DND-41 (cell line): ENCODE measurements at regions not wholly inside any gene's neighbourhood (a gene's known extent, or its start where the extent isn't known, plus 50 kb on each side); places are given as distances from the start of the nearest gene placed in this dataset.

Source experiments
- ATAC-seq: fragments of 200-7000 bp; cut with Tn5 transposase; 3 replicates; pipeline ENCODE4 v1.9.1; 2021; ENCODE audit warnings: low read depth; ENCODE audit not compliant: insufficient read depth
- DNase-seq: peaks from one replicate; pipeline ENCODE4 v3.0.0-alpha.2; 2020
- H2AFZ ChIP-seq: 2 replicates; pipeline ENCODE4 v1.6.0; 2012; ENCODE audit warnings: low read depth, low read length
- H3K27ac ChIP-seq: 2 replicates; pipeline ENCODE4 v1.5.1; 2012; ENCODE audit warnings: low read length, inconsistent platforms
- H3K27me3 ChIP-seq: fragments of 200-600 bp; sonication (generic); 2 replicates; pipeline ENCODE4 v1.6.0; 2012; ENCODE audit warnings: low read length, mild to moderate bottlenecking, inconsistent platforms; ENCODE audit not compliant: insufficient read depth, poor library complexity
- H3K36me3 ChIP-seq: 2 replicates; pipeline ENCODE4 v1.5.1; 2012; ENCODE audit warnings: low read length, inconsistent platforms; ENCODE audit not compliant: insufficient read depth
- H3K4me1 ChIP-seq: 2 replicates; pipeline ENCODE4 v1.5.1; 2012; ENCODE audit warnings: mild to moderate bottlenecking, low read length; ENCODE audit not compliant: insufficient read depth
- H3K4me2 ChIP-seq: 2 replicates; pipeline ENCODE4 v1.6.0; 2012; ENCODE audit warnings: mild to moderate bottlenecking, moderate library complexity, low read length, inconsistent platforms; ENCODE audit not compliant: insufficient read depth
- H3K4me3 ChIP-seq, 2 experiments: fragments of 200-600 bp in 1 of 2; shearing (Covaris generic) in 1 of 2; 2 replicates each; pipeline ENCODE4 v1.5.1; 2012 to 2016; ENCODE audit warnings: inconsistent platforms in 2 of 2, low read length in 2 of 2, mild to moderate bottlenecking in 2 of 2, low read depth in 1 of 2, moderate library complexity in 1 of 2
- H3K79me2 ChIP-seq: 2 replicates; pipeline ENCODE4 v1.6.0; 2012; ENCODE audit warnings: low read length, inconsistent platforms; ENCODE audit not compliant: insufficient read depth
- H3K9ac ChIP-seq: 2 replicates; pipeline ENCODE4 v1.6.0; 2012; ENCODE audit warnings: low read depth, mild to moderate bottlenecking, inconsistent platforms, low read length, moderate library complexity
- H3K9me3 ChIP-seq: 2 replicates; pipeline ENCODE4 v1.5.1; 2012; ENCODE audit warnings: low read length, moderate library complexity, mild to moderate bottlenecking, inconsistent platforms; ENCODE audit not compliant: insufficient read depth, severe bottlenecking
- H4K20me1 ChIP-seq: 2 replicates; pipeline ENCODE4 v1.6.0; 2012; ENCODE audit warnings: low read length; ENCODE audit not compliant: insufficient read depth
- EZH2 ChIP-seq: IDR thresholded peaks from 3 replicates; pipeline ENCODE4 v1.6.1; 2012; ENCODE audit warnings: borderline replicate concordance, low read depth, mild to moderate bottlenecking, moderate library complexity, low read length, inconsistent platforms; ENCODE audit not compliant: severe bottlenecking
- TF ChIP-seq, protein P1 (sequence below): IDR thresholded peaks from 2 replicates; pipeline ENCODE4 v1.5.1; 2012; ENCODE audit warnings: borderline replicate concordance, low read length, moderate library complexity, mild to moderate bottlenecking; ENCODE audit not compliant: poor library complexity, severe bottlenecking; ENCODE audit errors: extremely low read depth

DNA sequence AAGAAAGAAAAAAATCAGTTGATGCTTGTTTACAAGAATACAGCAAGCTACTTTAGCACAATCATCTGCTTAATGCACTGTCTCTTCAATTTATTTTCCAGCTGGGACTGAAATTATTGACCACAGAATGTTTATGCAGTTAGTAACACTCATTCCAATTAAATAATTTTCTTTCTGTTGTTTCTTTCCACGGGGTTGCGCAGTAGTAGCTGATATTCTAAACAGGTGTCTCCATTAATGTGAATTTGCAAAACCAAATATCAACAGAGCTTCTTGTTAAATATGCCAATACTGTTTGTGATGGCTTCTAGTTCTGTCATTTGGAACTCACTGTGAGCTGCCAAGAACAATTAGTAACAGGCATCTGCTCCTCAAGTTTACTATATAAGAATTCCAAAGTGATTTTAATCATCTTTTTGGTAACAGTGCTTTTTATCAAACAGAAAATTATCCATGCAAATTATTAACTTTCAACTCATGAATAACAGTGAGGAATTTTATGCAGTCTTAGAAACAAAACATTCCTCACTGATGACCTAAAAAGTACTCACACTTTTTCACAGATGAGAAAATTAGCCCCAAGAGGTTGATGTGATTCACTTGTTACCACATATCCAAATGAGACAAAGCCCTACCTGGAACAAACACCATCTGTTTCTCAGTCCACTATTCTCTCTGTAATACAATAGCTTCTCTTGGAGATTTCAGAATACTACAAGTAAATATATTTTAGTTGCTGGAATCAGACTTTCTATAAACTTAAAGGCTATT, 567.6 kb upstream of the RGMB start:
- no peaks in the 10 kb centered on the region for H3K9me3 ChIP-seq
- H3K27me3 ChIP-seq: no peaks in the 10 kb centered on the region
- no peaks in the 10 kb centered on the region for H3K36me3 ChIP-seq
- H3K4me3 ChIP-seq: no peak overlapping the region
- H3K79me2 ChIP-seq: no peaks in the 10 kb centered on the region
- H3K27ac ChIP-seq: no peak overlapping the region
- DNase-seq (no peak), ATAC-seq (no peak)
- H2AFZ ChIP-seq: no peak overlapping the region
- H3K4me2 ChIP-seq: no peak overlapping the region
- TF ChIP-seq, protein P1, sequence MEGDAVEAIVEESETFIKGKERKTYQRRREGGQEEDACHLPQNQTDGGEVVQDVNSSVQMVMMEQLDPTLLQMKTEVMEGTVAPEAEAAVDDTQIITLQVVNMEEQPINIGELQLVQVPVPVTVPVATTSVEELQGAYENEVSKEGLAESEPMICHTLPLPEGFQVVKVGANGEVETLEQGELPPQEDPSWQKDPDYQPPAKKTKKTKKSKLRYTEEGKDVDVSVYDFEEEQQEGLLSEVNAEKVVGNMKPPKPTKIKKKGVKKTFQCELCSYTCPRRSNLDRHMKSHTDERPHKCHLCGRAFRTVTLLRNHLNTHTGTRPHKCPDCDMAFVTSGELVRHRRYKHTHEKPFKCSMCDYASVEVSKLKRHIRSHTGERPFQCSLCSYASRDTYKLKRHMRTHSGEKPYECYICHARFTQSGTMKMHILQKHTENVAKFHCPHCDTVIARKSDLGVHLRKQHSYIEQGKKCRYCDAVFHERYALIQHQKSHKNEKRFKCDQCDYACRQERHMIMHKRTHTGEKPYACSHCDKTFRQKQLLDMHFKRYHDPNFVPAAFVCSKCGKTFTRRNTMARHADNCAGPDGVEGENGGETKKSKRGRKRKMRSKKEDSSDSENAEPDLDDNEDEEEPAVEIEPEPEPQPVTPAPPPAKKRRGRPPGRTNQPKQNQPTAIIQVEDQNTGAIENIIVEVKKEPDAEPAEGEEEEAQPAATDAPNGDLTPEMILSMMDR: no peak
- no peak for TF ChIP-seq EZH2
- H3K9ac ChIP-seq: no peak overlapping the region
- no peaks in the 10 kb centered on the region for H4K20me1 ChIP-seq
- H3K4me1 ChIP-seq: no peaks in the 10 kb centered on the region

DNA sequence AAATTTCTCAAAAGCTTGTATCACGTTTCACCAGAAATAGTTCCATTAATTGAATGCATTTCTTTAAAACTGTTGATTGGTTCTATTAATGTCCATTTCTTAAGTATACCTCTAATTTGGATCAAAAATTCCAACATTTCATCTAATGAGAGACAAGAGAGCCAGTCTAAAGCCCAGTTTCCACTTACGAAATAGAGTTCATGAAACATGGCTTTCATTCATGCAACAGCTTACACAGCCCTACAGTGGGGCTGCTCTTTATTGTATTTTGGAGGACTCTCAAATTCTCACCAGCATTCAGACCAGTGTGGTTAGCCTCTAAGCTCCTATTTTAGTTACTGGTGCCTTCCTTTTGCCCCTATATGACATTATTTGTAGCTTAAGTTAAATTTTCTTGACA, 566.9 kb upstream of the RGMB start:
- Histone ChIP-seq H3K79me2 (no peaks in the 10 kb centered on the region), H3K4me3 (no peak overlapping the region), H4K20me1 (no peaks in the 10 kb centered on the region), H3K4me2 (no peak overlapping the region), H3K27ac (no peak overlapping the region), H3K9ac (no peak overlapping the region), H2AFZ (no peak overlapping the region), H3K36me3 (no peaks in the 10 kb centered on the region), H3K4me1 (no peaks in the 10 kb centered on the region), H3K9me3 (no peaks in the 10 kb centered on the region), H3K27me3 (no peaks in the 10 kb centered on the region)
- DNase-seq (no peak), ATAC-seq (no peak)
- TF ChIP-seq, protein P1: no peak
- TF ChIP-seq EZH2: no peak

DNA sequence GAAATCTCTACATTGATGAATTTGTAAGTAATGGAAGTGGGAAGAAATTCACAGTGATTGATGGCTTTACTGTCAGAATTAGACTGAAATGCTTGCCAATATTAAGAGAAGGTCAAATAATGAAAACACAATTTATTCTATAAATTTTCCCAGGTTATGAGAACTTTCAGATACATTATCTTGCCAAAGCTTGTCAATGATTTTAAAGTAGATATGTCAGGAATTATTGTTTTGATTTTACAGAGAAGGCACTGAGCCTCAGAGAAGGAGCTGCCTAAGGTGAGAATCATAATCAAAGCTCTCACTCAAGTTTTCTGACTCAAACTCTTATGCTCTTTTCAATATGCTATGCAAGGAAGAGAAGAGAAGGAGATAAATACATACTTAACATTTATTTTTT, 564.0 kb upstream of the RGMB start:
- TF ChIP-seq, protein P1: no peak
- TF ChIP-seq EZH2: no peak
- Histone ChIP-seq H3K27me3 (no peaks in the 10 kb centered on the region), H3K27ac (no peak overlapping the region), H3K4me2 (no peak overlapping the region), H3K36me3 (no peaks in the 10 kb centered on the region), H2AFZ (no peak overlapping the region), H4K20me1 (no peaks in the 10 kb centered on the region), H3K9me3 (no peaks in the 10 kb centered on the region), H3K9ac (no peak overlapping the region), H3K79me2 (no peaks in the 10 kb centered on the region), H3K4me3 (no peak overlapping the region), H3K4me1 (no peaks in the 10 kb centered on the region)
- ATAC-seq (no peak), DNase-seq (no peak)
